ENCODE measurements at regions not wholly inside any gene's neighbourhood (a gene's known extent, or its start where the extent isn't known, plus 50 kb on each side); places are given as distances from the start of the nearest gene placed in this dataset.

- TF ChIP-seq CTCF (IDR thresholded peaks at IDR 0.05), result no peak
- TF ChIP-seq ZFX (IDR thresholded peaks at IDR 0.05; ENCODE audit: borderline replicate concordance), result no peak
- H3K27ac ChIP-seq, result no peak overlapping the region
These were observed 95.0 kb upstream of the BOD1 start for GRCh38 chr5:173711466-173711865.

- no peak overlapping the region for H3K27ac ChIP-seq
- TF ChIP-seq ZFX (IDR thresholded peaks at IDR 0.05; ENCODE audit: borderline replicate concordance) (no peak), CTCF (IDR thresholded peaks at IDR 0.05) (no peak)
These were observed 96.2 kb upstream of the BOD1 start for GRCh38 chr5:173712609-173713175.

GRCh38 chr5:173714551-173715428, 98.3 kb upstream of the BOD1 start:
- no peak overlapping the region for H3K27ac ChIP-seq
- TF ChIP-seq ZFX (IDR thresholded peaks at IDR 0.05; ENCODE audit: borderline replicate concordance), result no peak
- no peak for TF ChIP-seq CTCF (IDR thresholded peaks at IDR 0.05)

- H3K27ac ChIP-seq, result no peak overlapping the region
- TF ChIP-seq CTCF (IDR thresholded peaks at IDR 0.05), result no peak
- no peak for TF ChIP-seq ZFX (IDR thresholded peaks at IDR 0.05; ENCODE audit: borderline replicate concordance)
These were observed 99.2 kb upstream of the BOD1 start for GRCh38 chr5:173715607-173716006.

GRCh38 chr5:173716058-173716682, 99.7 kb upstream of the BOD1 start:
- TF ChIP-seq CTCF (IDR thresholded peaks at IDR 0.05) (no peak), ZFX (IDR thresholded peaks at IDR 0.05; ENCODE audit: borderline replicate concordance) (no peak)
- H3K27ac ChIP-seq, result no peak overlapping the region

GRCh38 chr5:173717959-173718358, 101.5 kb upstream of the BOD1 start:
- TF ChIP-seq ZFX (IDR thresholded peaks at IDR 0.05; ENCODE audit: borderline replicate concordance) (no peak), CTCF (IDR thresholded peaks at IDR 0.05) (no peak)
- H3K27ac ChIP-seq, result no peak overlapping the region

- H3K27ac ChIP-seq, result no peak overlapping the region
- no peak for TF ChIP-seq CTCF (IDR thresholded peaks at IDR 0.05)
- no peak for TF ChIP-seq ZFX (IDR thresholded peaks at IDR 0.05; ENCODE audit: borderline replicate concordance)
These were observed 102.0 kb upstream of the BOD1 start for GRCh38 chr5:173718469-173718868.
